Loucy (cell line): ENCODE measurements at regions not wholly inside any gene's neighbourhood (a gene's known extent, or its start where the extent isn't known, plus 50 kb on each side); places are given as distances from the start of the nearest gene placed in this dataset.

Experiments
- H2AFZ ChIP-seq: fragments of 200-600 bp; sonication (generic); 2 replicates; pipeline ENCODE4 v1.6.0; 2016; ENCODE audit warnings: antibody characterized with exemption, mild to moderate bottlenecking, low read length, moderate library complexity
- H3F3A ChIP-seq: fragments of 200-600 bp; 2 replicates; pipeline ENCODE4 v1.6.0; 2016; ENCODE audit warnings: antibody characterized with exemption, low read depth, mild to moderate bottlenecking
- H3K27me3 ChIP-seq: fragments of 200-600 bp; sonication (generic); 2 replicates; pipeline ENCODE4 v1.6.1; 2014; ENCODE audit warnings: low read length, mild to moderate bottlenecking; ENCODE audit not compliant: insufficient read depth, poor library complexity, severe bottlenecking
- H3K36me3 ChIP-seq: fragments of 200-600 bp; sonication (generic); 2 replicates; pipeline ENCODE4 v1.6.1; 2016; ENCODE audit warnings: low read length; ENCODE audit not compliant: insufficient read depth
- H3K4me1 ChIP-seq: fragments of 200-600 bp; sonication (generic); 2 replicates; pipeline ENCODE4 v1.5.1; 2014; ENCODE audit warnings: low read length, mild to moderate bottlenecking; ENCODE audit not compliant: insufficient read depth, poor library complexity, severe bottlenecking
- H3K4me2 ChIP-seq: fragments of 200-600 bp; sonication (generic); 2 replicates; pipeline ENCODE4 v1.6.0; 2014; ENCODE audit warnings: antibody characterized with exemption, low read length, low read depth, mild to moderate bottlenecking; ENCODE audit not compliant: poor library complexity, severe bottlenecking
- H3K4me3 ChIP-seq: fragments of 200-600 bp; sonication (generic); 2 replicates; pipeline ENCODE4 v1.5.1; 2014; ENCODE audit warnings: low read length, mild to moderate bottlenecking, mixed read lengths; ENCODE audit not compliant: poor library complexity, severe bottlenecking
- H3K79me2 ChIP-seq: fragments of 200-600 bp; sonication (generic); 2 replicates; pipeline ENCODE4 v1.6.1; 2014; ENCODE audit warnings: low read length; ENCODE audit not compliant: insufficient read depth
- H3K9ac ChIP-seq: fragments of 200-600 bp; sonication (generic); 2 replicates; pipeline ENCODE4 v1.6.0; 2014; ENCODE audit warnings: mild to moderate bottlenecking, low read depth, low read length, moderate library complexity; ENCODE audit not compliant: poor library complexity, severe bottlenecking
- H3K9me2 ChIP-seq: fragments of 200-600 bp; sonication (generic); replicated peaks from 2 replicates; pipeline ENCODE4 v1.6.1; 2016; ENCODE audit warnings: low read depth, low read length, mixed read lengths
- H3K9me3 ChIP-seq: fragments of 200-600 bp; sonication (generic); 2 replicates; pipeline ENCODE4 v1.6.1; 2014; ENCODE audit warnings: mild to moderate bottlenecking, antibody characterized with exemption, low read length, low read depth; ENCODE audit not compliant: insufficient read depth
- H4K20me1 ChIP-seq: fragments of 200-600 bp; sonication (generic); 2 replicates; pipeline ENCODE4 v1.6.0; 2014; ENCODE audit warnings: antibody characterized with exemption, low read length, mild to moderate bottlenecking; ENCODE audit not compliant: insufficient read depth, poor library complexity, severe bottlenecking
- CTCF ChIP-seq: fragments of 200-600 bp; sonication (generic); conservative IDR thresholded peaks from 2 replicates; pipeline ENCODE4 v1.5.1; 2014; ENCODE audit warnings: mild to moderate bottlenecking, antibody characterized with exemption, low read length
- EZH2phosphoT487 ChIP-seq: fragments of 200-600 bp; IDR thresholded peaks from 2 replicates; pipeline ENCODE4 v1.6.1; 2018; ENCODE audit warnings: antibody characterized with exemption, mild to moderate bottlenecking, moderate library complexity, borderline replicate concordance

GRCh38 chr4:124948976-124949597 is 236.6 kb upstream of the ANKRD50 start:
- Histone ChIP-seq H3K4me2 (no peak overlapping the region), H2AFZ (no peak overlapping the region), H4K20me1 (no peaks in the 10 kb centered on the region), H3K36me3 (no peaks in the 10 kb centered on the region), H3F3A (no peaks in the 10 kb centered on the region), H3K4me1 (no peaks in the 10 kb centered on the region), H3K27me3 (no peaks in the 10 kb centered on the region), H3K4me3 (no peak overlapping the region), H3K9ac (no peak overlapping the region), H3K9me2 (no peaks in the 10 kb centered on the region), H3K79me2 (no peaks in the 10 kb centered on the region), H3K9me3 (no peaks in the 10 kb centered on the region)
- TF ChIP-seq CTCF: no peak

- H4K20me1 ChIP-seq: no peaks in the 10 kb centered on the region
- no peaks in the 10 kb centered on the region for H3K27me3 ChIP-seq
- H2AFZ ChIP-seq: no peak overlapping the region
- H3K4me3 ChIP-seq: no peak overlapping the region
- no peaks in the 10 kb centered on the region for H3F3A ChIP-seq
- no peaks in the 10 kb centered on the region for H3K79me2 ChIP-seq
- no peaks in the 10 kb centered on the region for H3K4me1 ChIP-seq
- H3K9me3 ChIP-seq: no peaks in the 10 kb centered on the region
- H3K9me2 ChIP-seq: no peaks in the 10 kb centered on the region
- no peak for TF ChIP-seq EZH2phosphoT487
- no peak for TF ChIP-seq CTCF
- H3K4me2 ChIP-seq: no peak overlapping the region
- H3K9ac ChIP-seq: no peak overlapping the region
- H3K36me3 ChIP-seq: no peaks in the 10 kb centered on the region
Measured at GRCh38 chr4:124947622-124948265, 235.2 kb upstream of the ANKRD50 start.

- Histone ChIP-seq H4K20me1 (no peaks in the 10 kb centered on the region), H2AFZ (no peak overlapping the region)
Measured at GRCh38 chr4:124946696-124947095, 234.2 kb upstream of the ANKRD50 start.

More at GRCh38 chr4:124946696-124947095, 234.2 kb upstream of the ANKRD50 start:
- H3K36me3 ChIP-seq: no peaks in the 10 kb centered on the region
- no peaks in the 10 kb centered on the region for H3K27me3 ChIP-seq
- no peak overlapping the region for H3K4me2 ChIP-seq
- H3K9me2 ChIP-seq: no peaks in the 10 kb centered on the region
- H3F3A ChIP-seq: no peaks in the 10 kb centered on the region
- TF ChIP-seq CTCF: no peak
- TF ChIP-seq EZH2phosphoT487: no peak
- H3K4me1 ChIP-seq: no peaks in the 10 kb centered on the region
- H3K79me2 ChIP-seq: no peaks in the 10 kb centered on the region
- no peak overlapping the region for H3K9ac ChIP-seq
- no peak overlapping the region for H3K4me3 ChIP-seq
- H3K9me3 ChIP-seq: no peaks in the 10 kb centered on the region
